Thoracic aorta (tissue), 2 donors: ENCODE measurements at regions not wholly inside any gene's neighbourhood (a gene's known extent, or its start where the extent isn't known, plus 50 kb on each side); places are given as distances from the start of the nearest gene placed in this dataset.

Experiments used
- ATAC-seq: fragments of 150-250 bp; one replicate; pipeline ENCODE4 v1.8.0; 2017; ENCODE audit warnings: low read depth; ENCODE audit not compliant: insufficient number of reproducible peaks, low FRiP score
- DNase-seq: peaks from one replicate; pipeline ENCODE4 v3.0.0-alpha.2; 2020; ENCODE audit warnings: low spot score
- H3K27ac ChIP-seq, 2 donors: fragments of 200-600 bp; sonication (generic); 1 replicate in 1 of 2; 2 replicates in 1 of 2; pipeline ENCODE4 v1.5.1; 2016; ENCODE audit warnings: mild to moderate bottlenecking in 2 of 2, moderate library complexity in 2 of 2
- H3K27me3 ChIP-seq: fragments of 200-600 bp; sonication (generic); replicated peaks from 2 replicates; pipeline ENCODE4 v1.6.0; 2016; ENCODE audit warnings: mild to moderate bottlenecking; ENCODE audit not compliant: insufficient read depth
- H3K36me3 ChIP-seq: fragments of 200-600 bp; sonication (generic); one replicate; pipeline ENCODE4 v1.5.1; 2016
- H3K4me1 ChIP-seq, 2 donors: fragments of 200-600 bp; sonication (generic); 1 replicate in 1 of 2; 2 replicates in 1 of 2; pipeline versions ENCODE4 v1.5.1 to v1.6.0; 2016; ENCODE audit warnings: low read depth in 2 of 2, mild to moderate bottlenecking in 1 of 2; ENCODE audit not compliant: control insufficient read depth in 1 of 2
- H3K4me3 ChIP-seq: fragments of 200-600 bp; sonication (generic); 2 replicates; pipeline ENCODE4 v1.5.1; 2016; ENCODE audit warnings: mild to moderate bottlenecking
- H3K9me3 ChIP-seq: fragments of 200-600 bp; sonication (generic); 2 replicates; pipeline ENCODE4 v1.5.1; 2016
- TF ChIP-seq, protein P1 (sequence below): fragments of 200-600 bp; sonication (generic); IDR thresholded peaks from one replicate; pipeline ENCODE4 v1.5.1; 2019; ENCODE audit warnings: antibody characterized with exemption

GRCh38 chr11:44403176-44403575 is 93.2 kb upstream of the ALX4 start:
- DNase-seq (no peak), ATAC-seq (no peak)
- no peaks in the 10 kb centered on the region for H3K9me3 ChIP-seq
- TF ChIP-seq, protein P1, sequence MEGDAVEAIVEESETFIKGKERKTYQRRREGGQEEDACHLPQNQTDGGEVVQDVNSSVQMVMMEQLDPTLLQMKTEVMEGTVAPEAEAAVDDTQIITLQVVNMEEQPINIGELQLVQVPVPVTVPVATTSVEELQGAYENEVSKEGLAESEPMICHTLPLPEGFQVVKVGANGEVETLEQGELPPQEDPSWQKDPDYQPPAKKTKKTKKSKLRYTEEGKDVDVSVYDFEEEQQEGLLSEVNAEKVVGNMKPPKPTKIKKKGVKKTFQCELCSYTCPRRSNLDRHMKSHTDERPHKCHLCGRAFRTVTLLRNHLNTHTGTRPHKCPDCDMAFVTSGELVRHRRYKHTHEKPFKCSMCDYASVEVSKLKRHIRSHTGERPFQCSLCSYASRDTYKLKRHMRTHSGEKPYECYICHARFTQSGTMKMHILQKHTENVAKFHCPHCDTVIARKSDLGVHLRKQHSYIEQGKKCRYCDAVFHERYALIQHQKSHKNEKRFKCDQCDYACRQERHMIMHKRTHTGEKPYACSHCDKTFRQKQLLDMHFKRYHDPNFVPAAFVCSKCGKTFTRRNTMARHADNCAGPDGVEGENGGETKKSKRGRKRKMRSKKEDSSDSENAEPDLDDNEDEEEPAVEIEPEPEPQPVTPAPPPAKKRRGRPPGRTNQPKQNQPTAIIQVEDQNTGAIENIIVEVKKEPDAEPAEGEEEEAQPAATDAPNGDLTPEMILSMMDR = no peak
- no peaks in the 10 kb centered on the region for H3K27me3 ChIP-seq
- no peak overlapping the region for H3K4me3 ChIP-seq
- no peak overlapping the region for H3K27ac ChIP-seq
- no peaks in the 10 kb centered on the region for H3K4me1 ChIP-seq
- no peaks in the 10 kb centered on the region for H3K36me3 ChIP-seq

- H3K36me3 ChIP-seq = no peaks in the 10 kb centered on the region
- no peak overlapping the region for H3K4me3 ChIP-seq
- no peaks in the 10 kb centered on the region for H3K4me1 ChIP-seq
- no peaks in the 10 kb centered on the region for H3K27me3 ChIP-seq
- ATAC-seq (no peak), DNase-seq (no peak)
- H3K9me3 ChIP-seq = no peaks in the 10 kb centered on the region
- TF ChIP-seq, protein P1 = no peak
- H3K27ac ChIP-seq = no peak overlapping the region
These were observed 93.8 kb upstream of the ALX4 start for GRCh38 chr11:44403587-44404273.

GRCh38 chr11:44404301-44404700 is 94.4 kb upstream of the ALX4 start:
- Histone ChIP-seq H3K27ac (no peak overlapping the region), H3K4me3 (no peak overlapping the region), H3K9me3 (no peaks in the 10 kb centered on the region), H3K27me3 (no peaks in the 10 kb centered on the region), H3K36me3 (no peaks in the 10 kb centered on the region), H3K4me1 (no peaks in the 10 kb centered on the region)
- TF ChIP-seq, protein P1 = no peak
- DNase-seq (no peak), ATAC-seq (no peak)

- no peak overlapping the region for H3K4me3 ChIP-seq
- no peak for ATAC-seq
- H3K27me3 ChIP-seq = no peaks in the 10 kb centered on the region
- H3K36me3 ChIP-seq = no peaks in the 10 kb centered on the region
- no peaks in the 10 kb centered on the region for H3K9me3 ChIP-seq
- H3K4me1 ChIP-seq = no peaks in the 10 kb centered on the region
- no peak for DNase-seq
- H3K27ac ChIP-seq = no peak overlapping the region
- TF ChIP-seq, protein P1 = no peak
These were observed 94.9 kb upstream of the ALX4 start for GRCh38 chr11:44404736-44405395.

- TF ChIP-seq, protein P1 = no peak
- no peak for DNase-seq
- Histone ChIP-seq H3K27me3 (no peaks in the 10 kb centered on the region), H3K27ac (no peak overlapping the region), H3K4me3 (no peak overlapping the region), H3K9me3 (no peaks in the 10 kb centered on the region), H3K36me3 (no peaks in the 10 kb centered on the region), H3K4me1 (no peaks in the 10 kb centered on the region)
- no peak for ATAC-seq
These were observed 97.5 kb upstream of the ALX4 start for GRCh38 chr11:44407211-44407996.
